SK-N-DZ (cell line): ENCODE measurements at regions not wholly inside any gene's neighbourhood (a gene's known extent, or its start where the extent isn't known, plus 50 kb on each side); places are given as distances from the start of the nearest gene placed in this dataset.

ENCODE experiments used
- DNase-seq: peaks from one replicate; pipeline ENCODE4 v3.0.0-alpha.2; 2015; ENCODE audit warnings: low spot score

DNA sequence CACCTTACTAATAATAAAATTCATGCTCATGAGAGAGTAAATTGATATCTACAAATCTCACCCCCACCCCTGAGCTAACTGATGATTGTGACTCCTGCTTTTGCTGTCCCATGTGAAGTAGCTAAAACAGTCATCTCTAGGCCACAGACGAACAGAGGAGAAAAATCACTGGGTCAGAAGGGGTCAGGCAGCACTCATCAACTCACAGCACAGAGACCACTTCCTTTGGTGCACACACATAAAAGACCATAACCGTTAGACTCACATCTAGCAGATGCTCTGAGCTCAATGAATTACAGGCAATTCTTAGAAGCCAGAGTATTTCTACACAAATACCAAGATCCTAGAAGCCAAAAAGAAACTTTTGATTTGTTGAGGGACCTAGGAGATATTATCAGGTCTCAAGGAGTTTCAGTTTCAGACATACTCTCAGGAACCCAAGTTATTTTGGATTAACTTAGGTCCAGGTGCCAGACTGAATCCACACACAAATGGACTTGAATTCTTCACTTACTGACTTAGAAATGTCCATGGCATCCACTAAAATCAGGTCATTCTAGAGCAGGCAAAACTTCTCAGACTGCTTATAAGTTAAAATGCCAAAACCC, 65.0 kb upstream of the TES start:
- DNase-seq: no peak

DNA sequence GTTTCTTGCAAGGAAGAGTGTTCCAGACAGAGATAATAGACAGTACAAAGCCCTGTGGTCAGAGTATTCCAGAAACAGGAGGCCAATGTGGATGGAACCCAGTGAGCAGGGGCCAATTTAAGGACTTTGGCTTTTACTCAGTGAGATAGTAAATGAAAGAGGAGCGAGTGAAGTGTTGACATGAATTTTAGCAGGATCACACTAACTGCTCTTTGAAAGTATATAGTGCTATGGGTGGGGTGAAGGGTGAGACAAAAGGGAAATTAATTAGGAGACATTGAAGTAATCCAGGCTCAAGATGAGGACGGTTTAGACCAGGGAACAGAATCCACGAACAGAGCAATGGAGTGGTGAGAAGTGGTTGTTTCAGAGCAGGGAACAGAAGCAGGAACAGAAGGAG, 62.2 kb upstream of the TES start:
- DNase-seq: no peak

DNA sequence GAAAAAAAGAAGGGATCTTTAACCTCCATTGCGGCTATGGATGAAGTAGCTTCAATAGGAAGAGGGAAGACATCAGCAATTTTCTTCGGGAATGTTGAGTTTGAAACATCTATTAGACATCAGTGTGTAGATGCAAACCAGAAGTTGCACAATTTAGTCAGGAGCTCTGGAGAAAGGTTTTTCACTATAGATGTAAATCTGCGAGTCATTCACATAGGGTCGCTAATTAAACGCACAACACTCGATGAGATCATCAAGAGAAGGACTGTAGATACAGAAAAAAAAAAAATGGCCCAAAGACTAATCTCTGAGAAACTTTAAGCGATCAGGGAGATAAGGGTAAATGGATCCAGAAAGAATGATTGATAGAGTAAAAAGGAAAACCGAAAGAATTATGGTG, 61.7 kb upstream of the TES start:
- no peak for DNase-seq

GRCh38 chr7:116150588-116150987, 59.8 kb upstream of the TES start:
- DNase-seq: no peak

DNA sequence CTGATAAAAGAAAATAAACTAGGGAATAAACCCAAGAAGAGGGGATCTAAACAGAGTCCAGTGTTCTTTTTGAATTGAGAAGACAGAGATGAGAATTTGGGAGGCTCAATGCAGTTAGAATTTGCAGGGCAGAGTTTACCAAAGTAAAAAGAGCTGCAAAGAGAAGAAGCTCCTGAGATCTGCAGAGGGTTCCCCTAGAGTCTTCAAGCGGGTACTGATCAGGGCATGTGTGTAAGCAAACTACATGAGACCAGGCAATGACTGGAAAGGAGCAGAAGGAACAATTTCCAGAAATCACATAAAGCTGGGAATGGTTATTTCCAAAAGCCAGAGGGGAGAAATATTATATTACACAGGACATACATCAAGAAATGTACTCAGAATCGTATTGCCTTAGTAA, 58.1 kb upstream of the TES start:
- DNase-seq: no peak

DNA sequence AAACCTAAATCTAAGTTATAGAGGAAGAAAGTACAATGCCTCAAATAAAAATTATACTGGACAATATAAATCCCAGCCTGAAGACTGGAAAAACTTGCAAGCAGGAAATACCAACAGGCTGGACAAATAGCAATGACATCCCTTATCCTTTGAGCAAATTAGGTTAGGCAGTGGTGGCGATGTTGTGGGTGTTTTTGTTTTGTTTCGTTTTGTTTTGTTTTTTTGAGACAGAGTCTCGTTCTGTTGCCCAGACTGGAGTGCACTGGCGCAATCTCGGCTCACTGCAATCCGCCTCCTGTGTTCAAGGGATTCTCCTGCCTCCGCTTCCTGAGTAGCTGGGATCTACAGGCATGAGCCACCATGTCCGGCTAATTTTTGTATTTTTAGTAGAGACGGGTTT, 57.3 kb upstream of the TES start:
- no peak for DNase-seq

- no peak for DNase-seq
These were observed 50.6 kb upstream of the TES start for GRCh38 chr7:116159711-116160110.
